ENCODE measurements at regions not wholly inside any gene's neighbourhood (a gene's known extent, or its start where the extent isn't known, plus 50 kb on each side); places are given as distances from the start of the nearest gene placed in this dataset.

GRCh38 chr2:62595474-62595873, 89.5 kb upstream of the TMEM17 start:
- TF ChIP-seq CTCF (conservative IDR thresholded peaks at IDR 0.05; ENCODE audit: low read depth, low read length) = no peak
- TF ChIP-seq RAD21 (IDR thresholded peaks at IDR 0.05; ENCODE audit: low read length) = no peak
- no peak for TF ChIP-seq POLR2A (IDR thresholded peaks at IDR 0.05; ENCODE audit: low read depth, low read length)
- TF ChIP-seq RCOR1 (IDR thresholded peaks at IDR 0.05; ENCODE audit: insufficient replicate concordance, low read length) = no peak
- no peak for TF ChIP-seq MXI1 (IDR thresholded peaks at IDR 0.05; ENCODE audit: borderline replicate concordance, low read depth, low read length)
- no peak for TF ChIP-seq SMC3 (IDR thresholded peaks at IDR 0.05; ENCODE audit: low read depth, low read length)
- TF ChIP-seq FOS (IDR thresholded peaks at IDR 0.05; ENCODE audit: low read depth, low read length) = no peak

Data from IMR-90 (cell line).